DOHH2 (cell line): ENCODE measurements at regions not wholly inside any gene's neighbourhood (a gene's known extent, or its start where the extent isn't known, plus 50 kb on each side); places are given as distances from the start of the nearest gene placed in this dataset.

ENCODE experiments used
- CTCF ChIP-seq: fragments of 200-600 bp; sonication (generic); IDR thresholded peaks from one replicate; pipeline ENCODE4 v1.5.1; 2014; ENCODE audit warnings: antibody characterized with exemption, mild to moderate bottlenecking, low read depth, low read length; ENCODE audit not compliant: poor library complexity, severe bottlenecking
- EZH2phosphoT487 ChIP-seq: fragments of 200-600 bp; sonication (generic); IDR thresholded peaks from 2 replicates; pipeline ENCODE4 v1.6.1; 2017; ENCODE audit warnings: borderline replicate concordance, mild to moderate bottlenecking, antibody characterized with exemption, low read length, moderate library complexity, mixed read lengths

GRCh38 chr5:125683669-125684068 is 739.5 kb upstream of the GRAMD2B start:
- TF ChIP-seq EZH2phosphoT487 (no peak), CTCF (no peak)
